HepG2 (cell line): ENCODE measurements at regions not wholly inside any gene's neighbourhood (a gene's known extent, or its start where the extent isn't known, plus 50 kb on each side); places are given as distances from the start of the nearest gene placed in this dataset.

Experiments used
- ATAC-seq: fragments of 200-7000 bp; cut with Tn5 transposase; 3 replicates; pipeline ENCODE4 v1.9.1; 2020; ENCODE audit warnings: mild to moderate bottlenecking, moderate library complexity
- BruUV-seq: library from RNA; stranded (reverse); fragments of 400-500 nt; replicated peaks from 2 replicates; lab custom pipeline; 2021; lab: Mats Ljungman, UMichigan
- CTCF ChIA-PET: fragments of 300-600 bp; formaldehyde crosslinking; extraction: SDS; loops from one replicate; lab custom pipeline; 2021; ENCODE audit warnings: low total read pairs, inconsistent platforms, low intra/inter-chr PET ratio; lab: Yijun Ruan, JAX
- POLR2A ChIA-PET: fragments of 350-600 bp; sonication (Branson Sonifier 250); formaldehyde crosslinking; loops from one replicate; lab custom pipeline; 2020; ENCODE audit warnings: antibody characterized with exemption, inconsistent platforms; lab: Yijun Ruan, JAX
- DNase-seq: peaks from one replicate; pipeline ENCODE4 v3.0.0-alpha.2; 2015; ENCODE audit warnings: low spot score
- FAIRE-seq: peaks from 3 replicates; lab custom pipeline; 2011; peaks lifted over from hg19 to GRCh38; lab: Jason Lieb, UNC
- H2AFZ ChIP-seq: one replicate; pipeline ENCODE4 v1.6.1; 2011; ENCODE audit warnings: low read length, inconsistent platforms
- H3K27ac ChIP-seq: fragments of 300-600 bp; 3 replicates; pipeline ENCODE4 v1.8.0; 2011; ENCODE audit warnings: mixed run types, mild to moderate bottlenecking, mixed read lengths, low read length, inconsistent platforms; ENCODE audit not compliant: insufficient read depth; ENCODE audit errors: extremely low read length
- H3K27me3 ChIP-seq, 2 experiments: fragments of 200-600 bp in 1 of 2; 2 replicates in 1 of 2; 3 replicates in 1 of 2; pipeline versions ENCODE4 v1.6.0 to v1.8.0; 2011; ENCODE audit warnings: low read length in 2 of 2, mild to moderate bottlenecking in 2 of 2, moderate library complexity in 2 of 2, inconsistent platforms in 1 of 2; ENCODE audit not compliant: insufficient read depth in 2 of 2, control insufficient read depth in 1 of 2
- H3K36me3 ChIP-seq, 2 experiments: fragments of 200-600 bp in 1 of 2; replicated peaks in 1 of 2; 2 replicates in 1 of 2; 3 replicates in 1 of 2; pipeline versions ENCODE4 v1.5.1 to v1.8.0; 2011; ENCODE audit warnings: low read length in 2 of 2, inconsistent platforms in 1 of 2; ENCODE audit not compliant: insufficient read depth in 2 of 2, control insufficient read depth in 1 of 2
- H3K4me1 ChIP-seq: 2 replicates; pipeline ENCODE4 v1.5.1; 2012; ENCODE audit warnings: low read length, inconsistent platforms; ENCODE audit not compliant: insufficient read depth
- H3K4me2 ChIP-seq: 2 replicates; pipeline ENCODE4 v1.6.0; 2011; ENCODE audit warnings: low read depth, low read length, inconsistent platforms
- H3K4me3 ChIP-seq, 3 experiments: fragments of 200-600 bp in 1 of 3; sonication (generic), shearing (Covaris generic) in 1 of 3; replicated peaks in 1 of 3; 2 replicates each; pipeline ENCODE4 v1.5.1; 2011 to 2016; ENCODE audit warnings: low read length in 3 of 3, inconsistent platforms in 2 of 3, low read depth in 2 of 3, mild to moderate bottlenecking in 2 of 3, control low read depth in 1 of 3, mixed read lengths in 1 of 3; ENCODE audit not compliant: insufficient read depth in 1 of 3
- H3K79me2 ChIP-seq: one replicate; pipeline ENCODE4 v1.6.1; 2011; ENCODE audit warnings: low read length, inconsistent platforms; ENCODE audit not compliant: insufficient read depth
- H3K9ac ChIP-seq: 2 replicates; pipeline ENCODE4 v1.6.0; 2011; ENCODE audit warnings: mild to moderate bottlenecking, low read depth, low read length, inconsistent platforms; ENCODE audit not compliant: insufficient read depth
- H3K9me3 ChIP-seq: 2 replicates; pipeline ENCODE4 v1.5.1; 2012; ENCODE audit warnings: mild to moderate bottlenecking, low read length
- H4K20me1 ChIP-seq: 2 replicates; pipeline ENCODE4 v1.6.0; 2011; ENCODE audit warnings: inconsistent platforms, mild to moderate bottlenecking, low read length, moderate library complexity; ENCODE audit not compliant: insufficient read depth
- FOXA3 ChIP-seq: IDR thresholded peaks from 2 replicates; pipeline ENCODE4 v1.6.1; 2016; ENCODE audit warnings: missing genetic modification reagents, missing compliant biosample characterization
- TEAD3 ChIP-seq: optimal IDR thresholded peaks from 2 replicates; pipeline ENCODE3; 2016; ENCODE audit warnings: borderline replicate concordance
- ZNF235 ChIP-seq: sonication (generic); formaldehyde crosslinking; IDR thresholded peaks from 2 replicates; pipeline ENCODE4 v1.8.1; 2023; ENCODE audit warnings: mild to moderate bottlenecking, missing genetic modification reagents, borderline replicate concordance
- WGBS: methylation state at CpG from one replicate; pipeline ENCODE4 v1.1.6; 2017; ENCODE audit warnings: low lambda C conversion rate; 5-methylcytosine and 5-hydroxymethylcytosine counted together
- in situ Hi-C: cut with HindIII; loops from 2 replicates; pipeline ENCODE4 v1.10.0; 2017; ENCODE audit warnings: low pct_unique_long_range_greater_than_20kb; ENCODE audit not compliant: extremely low pct_ligation_motif_present
- intact Hi-C: fragments of 100-400 bp; cut with micrococcal nuclease; formaldehyde crosslinking; loops from one replicate; pipeline ENCODE4 v1.10.0; 2022; ENCODE audit not compliant: unreplicated experiment
- TF ChIP-seq, protein P1 (sequence below): sonication (generic); formaldehyde crosslinking; IDR thresholded peaks from 2 replicates; pipeline ENCODE4 v1.4.0; 2020; ENCODE audit warnings: mild to moderate bottlenecking, missing genetic modification reagents
- TF ChIP-seq, protein P2 (sequence below): sonication (generic); formaldehyde crosslinking; IDR thresholded peaks from 2 replicates; pipeline ENCODE4 v1.4.0; 2020; ENCODE audit warnings: missing genetic modification reagents, mild to moderate bottlenecking, borderline replicate concordance

DNA sequence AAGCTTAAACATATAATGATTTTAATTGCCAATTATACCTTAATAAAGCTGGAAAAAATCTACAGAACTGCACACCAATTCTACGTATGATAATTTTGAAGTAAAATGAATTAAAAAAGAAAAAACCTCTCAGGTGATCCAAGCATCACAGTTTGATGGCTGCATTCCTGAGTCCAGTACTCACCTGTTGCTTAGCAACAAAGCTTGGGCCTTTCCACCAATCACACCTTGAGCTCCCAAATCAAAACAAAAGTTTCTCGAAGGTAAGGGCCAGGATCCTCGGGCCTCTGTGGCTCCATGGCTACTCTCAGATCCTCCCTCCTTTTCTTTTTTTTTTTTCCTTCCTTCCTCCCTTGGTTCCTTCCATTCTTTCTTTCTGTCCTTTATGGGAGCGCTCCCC is 137.2 kb upstream of the PCBD1 start (continued):
- TF ChIP-seq FOXA3 (CRISPR knock-in tag) (no peak), TEAD3 (no peak)
- TF ChIP-seq, protein P1, sequence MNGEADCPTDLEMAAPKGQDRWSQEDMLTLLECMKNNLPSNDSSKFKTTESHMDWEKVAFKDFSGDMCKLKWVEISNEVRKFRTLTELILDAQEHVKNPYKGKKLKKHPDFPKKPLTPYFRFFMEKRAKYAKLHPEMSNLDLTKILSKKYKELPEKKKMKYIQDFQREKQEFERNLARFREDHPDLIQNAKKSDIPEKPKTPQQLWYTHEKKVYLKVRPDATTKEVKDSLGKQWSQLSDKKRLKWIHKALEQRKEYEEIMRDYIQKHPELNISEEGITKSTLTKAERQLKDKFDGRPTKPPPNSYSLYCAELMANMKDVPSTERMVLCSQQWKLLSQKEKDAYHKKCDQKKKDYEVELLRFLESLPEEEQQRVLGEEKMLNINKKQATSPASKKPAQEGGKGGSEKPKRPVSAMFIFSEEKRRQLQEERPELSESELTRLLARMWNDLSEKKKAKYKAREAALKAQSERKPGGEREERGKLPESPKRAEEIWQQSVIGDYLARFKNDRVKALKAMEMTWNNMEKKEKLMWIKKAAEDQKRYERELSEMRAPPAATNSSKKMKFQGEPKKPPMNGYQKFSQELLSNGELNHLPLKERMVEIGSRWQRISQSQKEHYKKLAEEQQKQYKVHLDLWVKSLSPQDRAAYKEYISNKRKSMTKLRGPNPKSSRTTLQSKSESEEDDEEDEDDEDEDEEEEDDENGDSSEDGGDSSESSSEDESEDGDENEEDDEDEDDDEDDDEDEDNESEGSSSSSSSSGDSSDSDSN (CRISPR knock-in tag), result no peak

- Histone ChIP-seq H2AFZ (no peak overlapping the region), H3K9ac (no peak overlapping the region), H4K20me1 (no peaks in the 10 kb centered on the region), H3K4me2 (no peak overlapping the region), H3K4me3 (no peak overlapping the region), H3K36me3 (no peaks in the 10 kb centered on the region), H3K9me3 (no peaks in the 10 kb centered on the region), H3K79me2 (no peaks in the 10 kb centered on the region), H3K4me1 (no peaks in the 10 kb centered on the region), H3K27ac (no peak overlapping the region), H3K27me3 (peaks cover 5 to 36% of the 10 kb centered on the region in 2 experiments; a peak in 3 of 5 replicates)
- 0% methylated on average over 2 of the region's 9 CpGs for WGBS
- ATAC-seq, result no peak
- CTCF ChIA-PET, result no interaction called here
- TF ChIP-seq, protein P2, sequence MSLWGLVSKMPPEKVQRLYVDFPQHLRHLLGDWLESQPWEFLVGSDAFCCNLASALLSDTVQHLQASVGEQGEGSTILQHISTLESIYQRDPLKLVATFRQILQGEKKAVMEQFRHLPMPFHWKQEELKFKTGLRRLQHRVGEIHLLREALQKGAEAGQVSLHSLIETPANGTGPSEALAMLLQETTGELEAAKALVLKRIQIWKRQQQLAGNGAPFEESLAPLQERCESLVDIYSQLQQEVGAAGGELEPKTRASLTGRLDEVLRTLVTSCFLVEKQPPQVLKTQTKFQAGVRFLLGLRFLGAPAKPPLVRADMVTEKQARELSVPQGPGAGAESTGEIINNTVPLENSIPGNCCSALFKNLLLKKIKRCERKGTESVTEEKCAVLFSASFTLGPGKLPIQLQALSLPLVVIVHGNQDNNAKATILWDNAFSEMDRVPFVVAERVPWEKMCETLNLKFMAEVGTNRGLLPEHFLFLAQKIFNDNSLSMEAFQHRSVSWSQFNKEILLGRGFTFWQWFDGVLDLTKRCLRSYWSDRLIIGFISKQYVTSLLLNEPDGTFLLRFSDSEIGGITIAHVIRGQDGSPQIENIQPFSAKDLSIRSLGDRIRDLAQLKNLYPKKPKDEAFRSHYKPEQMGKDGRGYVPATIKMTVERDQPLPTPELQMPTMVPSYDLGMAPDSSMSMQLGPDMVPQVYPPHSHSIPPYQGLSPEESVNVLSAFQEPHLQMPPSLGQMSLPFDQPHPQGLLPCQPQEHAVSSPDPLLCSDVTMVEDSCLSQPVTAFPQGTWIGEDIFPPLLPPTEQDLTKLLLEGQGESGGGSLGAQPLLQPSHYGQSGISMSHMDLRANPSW (CRISPR knock-in tag), result no peak
- TF ChIP-seq ZNF235, result no peak
- in situ Hi-C loops, result no loop called here
- FAIRE-seq, result no peak
- DNase-seq, result no peak
- no TSS peak for BruUV-seq
- intact Hi-C loops, result no loop called here
- POLR2A ChIA-PET, result no interaction called here
These were observed 139.7 kb upstream of the PCBD1 start for GRCh38 chr10:71028066-71028465.
